GM23248 (cell line): ENCODE measurements at regions not wholly inside any gene's neighbourhood (a gene's known extent, or its start where the extent isn't known, plus 50 kb on each side); places are given as distances from the start of the nearest gene placed in this dataset.

Source experiments
- EZH2 ChIP-seq: fragments of 200-600 bp; sonication (generic); IDR thresholded peaks from 2 replicates; pipeline ENCODE4 v1.6.1; 2018; ENCODE audit warnings: antibody characterized with exemption, mild to moderate bottlenecking; ENCODE audit not compliant: insufficient read depth, poor library complexity, severe bottlenecking
- EZH2phosphoT487 ChIP-seq: fragments of 200-600 bp; sonication (generic); IDR thresholded peaks from 2 replicates; pipeline ENCODE4 v1.6.1; 2018; ENCODE audit warnings: antibody characterized with exemption, moderate library complexity, mild to moderate bottlenecking, low read depth; ENCODE audit not compliant: insufficient read depth

GRCh38 chr2:573805-574392 lies 103.3 kb downstream of the TMEM18 start:
- TF ChIP-seq EZH2phosphoT487 (no peak), EZH2 (no peak)
